ENCODE measurements at regions not wholly inside any gene's neighbourhood (a gene's known extent, or its start where the extent isn't known, plus 50 kb on each side); places are given as distances from the start of the nearest gene placed in this dataset.

DNA sequence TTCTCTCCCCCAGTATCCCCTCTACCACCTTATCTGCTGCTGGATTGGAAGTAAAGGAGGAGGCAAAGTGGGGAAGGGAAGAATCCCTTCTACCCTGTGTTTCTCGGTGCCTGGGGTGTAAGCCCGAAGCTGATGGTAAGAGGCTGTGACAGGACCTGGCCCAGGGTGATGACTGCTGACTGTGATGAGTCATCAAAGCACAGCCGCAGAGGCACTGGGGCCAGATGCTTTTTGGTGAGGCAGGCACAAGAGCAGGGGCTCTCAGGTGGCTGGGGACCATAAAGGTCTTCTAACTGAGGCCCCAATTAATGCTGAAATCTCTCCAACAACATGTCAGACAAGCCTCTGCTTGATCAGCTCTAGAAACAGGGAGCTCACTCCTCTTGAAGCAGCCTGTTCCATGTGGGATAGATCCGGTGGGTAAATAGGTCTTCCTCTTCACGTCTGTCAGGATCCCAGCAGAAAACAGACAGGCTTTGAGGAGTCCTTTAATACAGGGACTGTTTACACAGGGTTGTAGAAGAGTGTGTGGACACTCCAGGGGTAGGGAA lies 86.1 kb upstream of the PCBD1 start:
- TF ChIP-seq, protein P1, sequence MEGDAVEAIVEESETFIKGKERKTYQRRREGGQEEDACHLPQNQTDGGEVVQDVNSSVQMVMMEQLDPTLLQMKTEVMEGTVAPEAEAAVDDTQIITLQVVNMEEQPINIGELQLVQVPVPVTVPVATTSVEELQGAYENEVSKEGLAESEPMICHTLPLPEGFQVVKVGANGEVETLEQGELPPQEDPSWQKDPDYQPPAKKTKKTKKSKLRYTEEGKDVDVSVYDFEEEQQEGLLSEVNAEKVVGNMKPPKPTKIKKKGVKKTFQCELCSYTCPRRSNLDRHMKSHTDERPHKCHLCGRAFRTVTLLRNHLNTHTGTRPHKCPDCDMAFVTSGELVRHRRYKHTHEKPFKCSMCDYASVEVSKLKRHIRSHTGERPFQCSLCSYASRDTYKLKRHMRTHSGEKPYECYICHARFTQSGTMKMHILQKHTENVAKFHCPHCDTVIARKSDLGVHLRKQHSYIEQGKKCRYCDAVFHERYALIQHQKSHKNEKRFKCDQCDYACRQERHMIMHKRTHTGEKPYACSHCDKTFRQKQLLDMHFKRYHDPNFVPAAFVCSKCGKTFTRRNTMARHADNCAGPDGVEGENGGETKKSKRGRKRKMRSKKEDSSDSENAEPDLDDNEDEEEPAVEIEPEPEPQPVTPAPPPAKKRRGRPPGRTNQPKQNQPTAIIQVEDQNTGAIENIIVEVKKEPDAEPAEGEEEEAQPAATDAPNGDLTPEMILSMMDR (IDR thresholded peaks at IDR 0.05; ENCODE audit: low read depth, low read length): no peak
- peaks cover 4% of the 10 kb centered on the region for H3K9me3 ChIP-seq (ENCODE audit: severe bottlenecking)
- H3K27ac ChIP-seq: no peak overlapping the region
- H3K27me3 ChIP-seq (ENCODE audit: insufficient read depth, low read depth, severe bottlenecking): no peaks in the 10 kb centered on the region
- H3K36me3 ChIP-seq: no peaks in the 10 kb centered on the region
- peak; percentile 33 for DNase-seq
- H3K4me3 ChIP-seq (ENCODE audit: low read depth, low read length): no peak overlapping the region

DNA sequence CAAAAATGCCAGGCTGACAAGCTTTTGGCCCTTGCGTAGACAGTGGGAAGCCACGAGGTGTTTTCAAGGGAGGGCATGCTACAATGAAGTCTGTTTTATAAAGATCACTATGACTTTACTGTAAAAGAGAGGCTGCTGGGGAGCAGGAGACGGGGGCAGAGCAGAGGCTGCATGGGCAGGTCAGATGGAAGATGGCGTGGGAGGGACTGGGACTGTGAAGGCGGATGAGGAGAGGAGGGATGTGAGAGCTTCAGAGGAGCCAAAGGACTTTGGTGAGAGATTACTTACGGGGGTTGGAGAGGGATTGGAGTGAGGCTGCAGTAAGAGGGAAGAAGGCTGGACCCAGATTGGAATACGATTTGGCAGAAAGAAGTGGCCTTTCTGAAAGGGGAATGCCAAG lies 86.6 kb upstream of the PCBD1 start:
- TF ChIP-seq, protein P1 (IDR thresholded peaks at IDR 0.05; ENCODE audit: low read depth, low read length): no peak

GRCh38 chr10:70976063-70976695 lies 87.8 kb upstream of the PCBD1 start:
- H3K4me3 ChIP-seq (ENCODE audit: low read depth, low read length): no peak overlapping the region
- H3K27ac ChIP-seq: no peak overlapping the region
- H3K27me3 ChIP-seq (ENCODE audit: insufficient read depth, low read depth, severe bottlenecking): no peaks in the 10 kb centered on the region
- no peaks in the 10 kb centered on the region for H3K36me3 ChIP-seq
- H3K9me3 ChIP-seq (ENCODE audit: severe bottlenecking): peaks cover 4% of the 10 kb centered on the region
- no peak for DNase-seq
- TF ChIP-seq, protein P1 (IDR thresholded peaks at IDR 0.05; ENCODE audit: low read depth, low read length): no peak

More for the DNA sequence above, 86.6 kb upstream of the PCBD1 start:
- DNase-seq: no peak
- Histone ChIP-seq H3K36me3 (no peaks in the 10 kb centered on the region), H3K27ac (no peak overlapping the region), H3K27me3 (ENCODE audit: insufficient read depth, low read depth, severe bottlenecking) (no peaks in the 10 kb centered on the region), H3K9me3 (ENCODE audit: severe bottlenecking) (peaks cover 4% of the 10 kb centered on the region), H3K4me3 (ENCODE audit: low read depth, low read length) (no peak overlapping the region)

DNA sequence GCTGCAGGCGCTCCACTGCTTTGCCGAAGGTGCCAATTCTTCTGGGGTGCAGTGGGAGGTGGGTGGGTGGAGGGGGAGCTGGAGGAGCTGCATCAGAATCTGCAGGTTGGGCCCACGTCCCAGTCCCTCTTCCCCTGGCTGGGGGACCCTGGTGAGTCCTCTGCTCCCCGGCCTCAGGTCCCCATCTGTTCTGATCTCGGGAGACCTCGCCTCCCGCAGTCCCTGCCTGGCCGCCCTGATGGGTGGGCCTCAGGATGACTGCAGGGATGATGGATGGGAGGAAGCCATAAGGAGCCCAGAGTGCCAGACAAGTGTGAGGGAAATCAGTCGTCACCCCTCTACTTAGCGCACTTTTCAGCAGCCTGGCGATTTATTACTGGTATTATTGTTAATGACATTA lies 89.3 kb upstream of the PCBD1 start:
- Histone ChIP-seq H3K36me3 (no peaks in the 10 kb centered on the region), H3K27me3 (ENCODE audit: insufficient read depth, low read depth, severe bottlenecking) (no peaks in the 10 kb centered on the region), H3K27ac (no peak overlapping the region), H3K4me3 (ENCODE audit: low read depth, low read length) (no peak overlapping the region), H3K9me3 (ENCODE audit: severe bottlenecking) (no peaks in the 10 kb centered on the region)
- TF ChIP-seq, protein P1 (IDR thresholded peaks at IDR 0.05; ENCODE audit: low read depth, low read length): no peak
- no peak for DNase-seq

DNA sequence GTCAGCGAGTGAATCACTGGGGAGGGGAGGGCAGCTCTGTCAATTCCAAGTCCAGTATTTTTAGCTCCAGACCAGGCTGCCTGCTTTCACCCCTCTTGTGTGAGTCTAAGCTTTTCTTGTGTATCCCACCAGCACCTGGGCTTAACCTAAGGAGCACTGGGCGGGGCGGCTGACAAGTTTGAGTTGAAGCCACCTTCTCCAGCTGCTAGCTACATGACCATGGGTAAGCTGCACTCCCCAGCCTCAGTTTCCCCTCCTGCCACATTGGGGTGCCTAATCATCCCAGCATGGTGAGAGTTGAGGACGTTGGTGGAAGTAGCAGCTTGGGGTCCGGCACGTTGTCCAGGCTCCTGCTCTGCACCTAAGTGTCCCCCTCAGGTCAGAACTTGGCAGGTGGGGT lies 89.8 kb upstream of the PCBD1 start:
- TF ChIP-seq, protein P1 (IDR thresholded peaks at IDR 0.05; ENCODE audit: low read depth, low read length): no peak
- DNase-seq: no peak

More for the DNA sequence above, 89.8 kb upstream of the PCBD1 start:
- Histone ChIP-seq H3K4me3 (ENCODE audit: low read depth, low read length) (no peak overlapping the region), H3K9me3 (ENCODE audit: severe bottlenecking) (no peaks in the 10 kb centered on the region), H3K27me3 (ENCODE audit: insufficient read depth, low read depth, severe bottlenecking) (no peaks in the 10 kb centered on the region), H3K27ac (no peak overlapping the region), H3K36me3 (no peaks in the 10 kb centered on the region)
